ENCODE measurements at regions not wholly inside any gene's neighbourhood (a gene's known extent, or its start where the extent isn't known, plus 50 kb on each side); places are given as distances from the start of the nearest gene placed in this dataset.
"Not testable (repeated sequence)": the region's sequence is repeated elsewhere in the genome, so short reads cannot be mapped to it uniquely, and the experiment has no call there.

DNA sequence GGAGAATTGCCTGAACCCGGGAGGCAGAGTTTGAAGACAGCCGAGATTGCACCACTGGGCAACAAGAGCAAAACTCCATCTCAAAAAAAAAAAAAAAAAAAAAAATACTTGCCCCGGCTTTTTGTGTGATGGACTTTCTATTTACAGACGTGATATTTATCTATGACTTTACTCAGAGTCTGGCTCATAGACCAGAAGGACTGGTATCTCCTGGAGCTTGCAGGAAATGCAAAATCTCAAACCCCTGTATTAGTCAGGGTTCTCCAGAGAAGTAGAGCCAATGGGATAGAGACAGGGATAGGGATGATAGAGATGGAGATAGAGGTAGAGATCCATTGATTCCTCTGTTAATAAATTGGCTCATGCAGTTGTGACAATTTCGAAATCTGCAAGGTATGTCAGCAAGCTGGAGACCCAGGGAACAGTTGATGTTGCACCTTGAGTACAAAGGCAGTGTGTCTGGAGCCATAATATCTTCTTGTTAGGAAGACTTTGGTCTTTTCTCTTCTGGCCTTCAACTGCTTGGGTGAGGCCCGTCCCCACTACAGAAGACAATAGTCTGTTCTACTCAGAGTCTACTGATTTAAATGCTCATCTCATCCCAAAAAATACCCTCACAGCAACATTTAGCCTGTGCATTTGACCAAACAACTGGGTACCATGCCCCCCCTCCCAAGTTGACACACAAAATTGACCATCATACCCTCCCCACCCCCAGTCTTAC lies 195.4 kb upstream of the MSX2 start:
- no peak for DNase-seq

GRCh38 chr5:174529925-174530681 lies 194.3 kb upstream of the MSX2 start:
- DNase-seq: no peak

DNA sequence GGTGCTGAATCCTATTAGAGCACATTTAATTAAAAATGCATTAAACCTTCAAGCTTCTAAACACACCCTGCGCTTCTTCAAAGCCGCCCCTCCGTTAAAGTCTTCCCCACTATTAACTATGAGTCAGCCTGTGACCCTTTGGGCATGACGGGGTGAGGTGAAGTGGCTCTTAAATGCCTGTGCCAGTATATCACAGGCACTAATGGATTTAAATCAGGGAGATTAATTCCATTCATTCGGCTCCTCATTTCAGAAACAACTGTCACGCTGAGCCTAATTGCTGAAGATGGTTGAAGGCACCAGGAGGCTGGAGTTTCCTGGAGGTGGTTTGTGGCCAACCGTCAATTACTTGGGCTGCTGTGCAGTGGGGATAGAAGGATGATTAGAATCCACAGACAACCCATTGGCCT lies 192.6 kb upstream of the MSX2 start:
- no peak for DNase-seq

DNA sequence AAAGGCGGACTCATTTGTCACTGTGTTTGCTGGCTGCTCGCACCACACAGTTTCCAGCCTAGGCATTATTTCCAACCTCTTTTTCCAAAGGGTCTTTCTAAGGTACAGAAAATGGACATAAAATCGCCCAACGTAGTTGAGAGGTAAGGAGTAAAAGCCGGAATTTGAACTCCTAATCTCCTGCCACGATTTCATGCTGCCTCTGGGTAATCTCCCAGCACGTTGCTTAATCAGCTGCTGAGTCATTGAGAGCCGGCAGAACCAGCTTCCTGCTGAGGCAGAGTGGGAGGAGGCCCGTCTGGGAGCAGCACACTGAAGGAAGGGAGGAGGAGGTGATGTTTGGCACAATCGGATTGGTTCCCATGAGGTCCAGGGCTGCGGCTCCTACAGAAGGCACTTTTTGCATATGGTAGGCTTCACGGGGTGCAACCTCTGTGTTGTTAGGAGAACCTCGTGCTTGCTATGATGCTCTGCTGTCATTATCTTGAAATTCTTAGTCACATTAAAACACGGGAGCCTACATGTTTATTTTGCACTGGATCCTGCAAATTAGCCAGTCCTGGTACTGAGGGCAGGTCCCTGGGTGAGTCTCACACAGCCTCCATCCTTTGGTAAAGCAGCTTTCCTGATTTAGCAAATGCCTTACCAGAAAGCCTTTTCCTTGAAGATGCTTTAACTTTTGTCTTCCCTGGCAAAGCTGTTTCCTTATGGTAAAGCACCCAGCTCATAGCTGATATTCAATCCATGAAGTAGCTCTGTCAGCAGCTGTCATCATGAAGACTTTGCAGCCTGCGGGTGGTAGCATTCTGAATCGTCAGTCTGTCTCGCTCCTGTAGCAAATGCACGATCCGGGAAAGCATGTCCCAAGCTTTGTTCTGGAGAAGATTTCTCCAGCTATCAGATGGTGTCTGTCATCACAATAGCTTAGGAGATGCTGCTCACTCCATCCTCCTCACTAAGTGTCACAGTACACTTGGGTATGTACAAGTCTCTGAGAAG lies 191.6 kb upstream of the MSX2 start:
- DNase-seq: no peak

- DNase-seq: no peak
Measured at GRCh38 chr5:174533751-174534241, 190.6 kb upstream of the MSX2 start.

DNA sequence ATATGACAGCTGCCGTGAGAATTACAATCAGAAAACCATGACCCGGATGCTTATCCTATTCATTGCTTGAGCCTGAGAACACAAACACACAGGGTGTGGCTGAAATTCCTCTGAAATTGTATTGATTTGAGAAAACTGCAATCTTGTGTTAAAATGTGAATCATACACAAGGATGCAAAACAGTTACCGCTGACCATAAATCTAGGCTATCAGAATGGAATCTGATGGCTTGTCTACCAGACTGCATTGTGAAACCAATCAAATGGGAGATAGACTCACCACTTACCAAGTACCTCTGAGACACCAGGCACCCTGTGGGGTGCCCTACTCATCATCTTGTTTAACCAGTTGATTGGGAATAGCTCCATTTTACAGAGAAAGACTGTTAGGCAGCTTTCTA lies 188.7 kb upstream of the MSX2 start:
- no peak for DNase-seq

GRCh38 chr5:174539823-174540222 lies 184.6 kb upstream of the MSX2 start:
- DNase-seq: not testable (repeated sequence)

GRCh38 chr5:174542037-174542436 lies 182.3 kb upstream of the MSX2 start:
- DNase-seq: no peak

- no peak for DNase-seq
Measured at GRCh38 chr5:174542471-174542870, 181.9 kb upstream of the MSX2 start.

DNA sequence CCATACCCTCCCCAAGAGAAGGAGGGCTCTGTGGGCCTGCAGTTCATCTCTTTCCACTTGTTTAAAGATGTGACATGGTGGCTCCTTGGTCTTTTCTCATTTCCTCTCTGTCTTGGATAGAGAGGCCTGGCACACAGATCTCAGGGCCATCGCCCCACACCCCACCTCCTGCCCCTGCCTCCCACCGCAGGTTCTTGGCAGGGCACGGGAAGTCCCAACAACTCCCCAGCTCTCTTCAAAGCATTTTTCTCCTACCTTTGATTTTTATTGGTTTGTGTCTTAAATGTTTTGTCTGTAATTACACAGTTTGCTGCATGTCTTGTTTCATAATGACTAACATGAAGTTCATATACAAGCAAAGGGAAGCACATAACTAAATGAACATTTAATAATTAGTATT lies 178.5 kb upstream of the MSX2 start:
- no peak for DNase-seq

GRCh38 chr5:174547814-174548213 lies 176.6 kb upstream of the MSX2 start:
- DNase-seq: no peak

DNA sequence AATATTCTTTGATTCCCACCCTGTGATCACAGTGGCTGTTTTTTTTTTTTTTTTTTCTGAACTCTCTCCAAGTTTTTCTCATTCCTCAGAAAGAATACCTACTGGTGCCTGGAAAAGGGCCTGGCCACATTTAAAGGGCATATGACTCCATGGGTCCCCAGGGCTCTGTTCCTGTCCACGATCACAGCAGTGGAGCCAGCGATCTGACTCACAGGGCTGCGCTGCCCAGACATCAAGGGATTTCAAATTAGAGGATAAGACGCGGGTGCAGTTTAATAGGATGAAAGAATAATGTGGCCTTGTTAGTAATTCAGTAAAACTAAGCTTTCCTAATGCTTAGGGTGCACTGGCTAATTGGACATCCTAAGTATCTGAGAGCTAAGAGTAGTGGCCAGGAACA lies 175.1 kb upstream of the MSX2 start:
- no peak for DNase-seq

- DNase-seq: no peak
Measured at GRCh38 chr5:174550026-174550425, 174.4 kb upstream of the MSX2 start.

- DNase-seq: no peak
Measured at GRCh38 chr5:174552428-174552827, 172.0 kb upstream of the MSX2 start.

DNA sequence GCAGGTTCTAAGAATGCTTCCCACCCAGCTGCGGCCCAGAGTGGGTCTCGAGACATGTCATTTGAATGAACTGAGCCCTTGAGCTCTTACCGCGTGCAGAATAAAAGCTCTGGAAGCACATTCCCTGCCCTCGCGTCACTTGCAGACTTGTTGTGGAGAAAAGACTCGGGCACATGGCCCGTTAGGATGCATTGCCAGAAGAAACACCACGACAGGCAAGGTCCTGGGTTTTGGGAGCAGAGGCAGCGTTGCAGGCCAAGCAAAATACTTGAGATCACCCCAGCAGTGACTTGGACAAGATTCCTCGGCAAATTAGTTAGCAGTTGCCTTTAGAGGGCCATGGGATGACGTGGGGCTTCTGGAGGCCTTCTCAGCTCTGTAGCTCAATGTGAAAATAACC lies 170.8 kb upstream of the MSX2 start:
- no peak for DNase-seq

- DNase-seq: no peak
Measured at GRCh38 chr5:174555726-174556125, 168.7 kb upstream of the MSX2 start.

DNA sequence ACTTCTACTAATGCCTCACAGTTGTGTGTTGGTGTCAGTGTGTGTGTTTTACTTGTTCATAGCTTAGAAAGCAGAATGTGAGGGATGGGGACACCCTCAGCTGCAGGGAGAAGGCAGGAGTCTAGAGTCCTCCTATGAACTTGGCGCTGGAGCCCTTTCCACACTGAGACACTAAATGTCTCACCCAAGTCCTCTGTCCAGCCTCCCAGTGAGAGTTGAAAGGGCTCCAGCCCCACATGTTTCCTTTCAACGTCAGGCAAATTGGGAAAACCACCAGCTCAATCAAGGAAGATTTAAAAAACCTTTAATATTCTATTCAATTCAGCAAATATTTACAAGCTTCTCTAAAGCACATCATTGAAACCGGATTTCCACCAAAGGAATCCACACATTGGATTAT lies 167.6 kb upstream of the MSX2 start:
- DNase-seq: no peak

- no peak for DNase-seq
Measured at GRCh38 chr5:174558190-174558589, 166.2 kb upstream of the MSX2 start.

GRCh38 chr5:174559141-174559540 lies 165.2 kb upstream of the MSX2 start:
- DNase-seq: no peak

- DNase-seq: no peak
Measured at GRCh38 chr5:174559566-174560090, 164.8 kb upstream of the MSX2 start.

- DNase-seq: no peak
Measured at GRCh38 chr5:174560861-174561260, 163.5 kb upstream of the MSX2 start.

DNA sequence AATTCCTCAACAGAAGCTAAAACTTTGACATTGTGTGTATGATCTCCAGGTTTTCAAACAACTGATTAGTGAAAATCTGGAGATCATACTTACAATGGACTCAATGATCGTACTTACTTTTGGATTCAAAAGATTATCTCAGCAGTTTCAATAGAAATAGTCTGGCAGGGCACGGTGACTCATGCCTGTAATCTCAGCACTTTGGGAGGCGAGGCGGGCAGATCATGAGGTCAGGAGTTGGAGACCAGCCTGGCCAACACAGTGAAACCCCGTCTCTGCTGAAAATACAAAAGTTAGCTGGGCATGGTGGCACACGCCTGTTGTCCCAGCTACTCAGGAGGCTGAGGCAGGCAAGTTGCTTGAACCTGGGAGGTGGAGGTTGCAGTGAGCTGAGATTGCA lies 161.3 kb upstream of the MSX2 start:
- not testable (repeated sequence) for DNase-seq

DNA sequence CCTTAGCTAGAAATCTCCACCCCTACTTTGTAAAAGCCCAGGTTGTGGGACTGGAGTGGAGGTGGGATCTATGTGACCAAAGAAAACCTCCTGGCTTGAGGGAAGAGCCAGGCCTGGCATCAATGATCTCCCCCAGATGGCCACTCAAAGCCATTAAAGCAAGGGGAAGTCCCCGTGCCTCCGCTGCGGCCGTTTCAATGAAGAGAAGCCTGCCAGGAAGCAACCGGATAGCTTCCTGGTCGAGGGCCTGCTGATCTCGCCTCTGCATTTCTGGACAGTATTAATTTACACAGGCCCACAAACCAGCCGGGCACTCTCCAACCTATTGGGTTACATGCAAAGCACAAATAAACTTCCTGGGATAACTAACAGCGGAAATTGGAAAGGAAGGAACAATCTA lies 160.5 kb upstream of the MSX2 start:
- no peak for DNase-seq

All from activated naive CD4-positive, alpha-beta T cell treated with anti-CD3 and anti-CD28 coated beads, Interleukin-2, amount 50 U/mL, for 16 hours (primary cell).